ENCODE measurements at regions not wholly inside any gene's neighbourhood (a gene's known extent, or its start where the extent isn't known, plus 50 kb on each side); places are given as distances from the start of the nearest gene placed in this dataset.
"Not testable (repeated sequence)": the region's sequence is repeated elsewhere in the genome, so short reads cannot be mapped to it uniquely, and the experiment has no call there.

DNA sequence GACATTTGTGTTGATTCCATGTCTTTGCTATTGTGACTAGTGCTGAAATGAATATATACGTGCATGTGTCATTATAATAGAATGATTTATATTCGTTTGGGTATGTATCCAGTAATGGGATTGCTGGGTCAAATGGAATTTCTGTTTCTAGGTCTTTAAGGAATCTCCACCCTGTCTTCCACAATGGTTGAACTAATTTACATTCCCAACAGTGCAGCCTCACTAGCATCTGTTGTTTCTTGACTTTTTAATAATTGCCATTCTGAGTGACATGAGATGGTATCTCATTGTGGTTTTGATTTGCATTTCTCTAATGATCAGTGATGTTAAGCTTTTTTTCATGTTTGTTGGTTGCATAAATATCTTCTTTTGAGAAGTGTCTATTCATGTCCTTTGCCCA lies 291.2 kb downstream of the FAT4 start:
- DNase-seq = not testable (repeated sequence)

DNA sequence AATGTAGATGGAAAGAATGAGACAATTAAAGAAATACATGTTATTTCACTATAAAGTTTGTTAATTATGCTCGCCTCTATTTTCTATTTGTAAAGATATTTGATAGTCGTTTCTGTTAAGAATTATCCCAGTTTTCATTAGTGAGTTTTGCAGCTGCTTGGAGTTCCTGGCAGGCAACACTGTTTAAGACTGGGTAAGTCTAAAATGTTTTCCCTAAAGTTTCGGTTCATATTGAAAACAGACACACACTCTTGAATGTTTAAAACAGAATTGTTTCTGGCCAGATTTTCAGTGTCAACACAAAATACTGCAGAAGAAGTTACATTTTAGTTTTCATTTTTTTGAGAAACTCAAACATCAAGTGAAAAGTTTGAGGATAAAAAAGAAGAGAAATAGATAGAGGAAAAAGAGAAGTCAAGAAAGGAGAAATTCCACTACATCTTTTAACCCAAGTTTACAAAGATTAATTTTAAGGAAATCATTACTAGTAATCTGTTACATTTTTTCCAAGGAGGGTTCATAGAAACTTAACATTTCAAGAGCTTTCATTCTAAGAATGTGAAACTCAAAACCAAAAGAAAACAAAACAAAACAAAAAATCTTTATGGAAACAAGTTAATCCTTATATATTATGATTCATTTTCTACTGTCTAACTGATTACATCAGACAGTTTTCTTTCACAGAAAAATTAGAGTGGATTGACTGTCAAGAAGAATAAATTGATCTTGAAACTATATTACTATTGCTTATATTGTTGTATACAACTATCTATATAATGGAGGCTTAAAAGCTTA lies 305.5 kb downstream of the FAT4 start:
- DNase-seq = no peak

GRCh38 chr4:125624951-125625350 lies 310.2 kb downstream of the FAT4 start:
- DNase-seq = no peak

DNA sequence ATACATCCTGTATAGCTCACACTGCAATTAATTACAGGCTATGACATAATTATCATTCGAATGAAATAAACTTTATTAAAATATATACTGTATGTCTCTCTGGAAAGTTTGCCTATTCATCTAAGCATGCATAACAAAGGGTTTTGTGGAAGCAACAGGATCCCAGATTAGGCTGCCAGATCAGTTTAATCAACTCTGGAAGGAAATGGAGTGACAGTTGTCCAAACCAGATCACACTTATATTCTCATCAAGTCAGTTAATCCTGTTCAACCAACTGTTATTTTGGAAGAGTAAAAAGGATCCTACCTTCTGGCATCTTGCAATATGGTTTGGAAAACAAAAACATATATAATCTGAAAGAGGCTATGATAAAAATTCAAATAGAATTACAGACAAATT lies 312.2 kb downstream of the FAT4 start:
- DNase-seq = no peak

GRCh38 chr4:125639182-125639621 lies 324.4 kb downstream of the FAT4 start:
- DNase-seq = no peak

DNA sequence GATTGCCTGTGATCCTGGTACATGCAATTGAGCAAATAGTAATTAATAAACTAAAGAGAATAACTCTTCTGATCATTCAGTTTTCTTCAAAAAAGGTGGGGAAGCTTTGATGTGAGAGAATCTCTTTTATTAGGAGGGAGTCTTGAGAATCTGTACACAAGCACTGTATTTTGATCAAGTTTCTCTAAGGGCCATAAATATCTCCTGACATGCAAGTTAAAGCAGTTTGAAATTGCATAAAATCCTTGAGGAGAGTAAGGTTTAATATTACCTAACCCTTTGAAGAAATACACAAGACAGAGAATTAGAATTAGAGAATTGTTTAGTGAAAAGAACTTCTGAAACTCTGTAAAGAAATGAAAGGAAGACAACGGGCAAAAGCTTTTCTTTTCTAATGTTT lies 326.9 kb downstream of the FAT4 start:
- DNase-seq = no peak

- DNase-seq = no peak
Measured at GRCh38 chr4:125642645-125643044, 327.9 kb downstream of the FAT4 start.

- no peak for DNase-seq
Measured at GRCh38 chr4:125649452-125649851, 334.7 kb downstream of the FAT4 start.

DNA sequence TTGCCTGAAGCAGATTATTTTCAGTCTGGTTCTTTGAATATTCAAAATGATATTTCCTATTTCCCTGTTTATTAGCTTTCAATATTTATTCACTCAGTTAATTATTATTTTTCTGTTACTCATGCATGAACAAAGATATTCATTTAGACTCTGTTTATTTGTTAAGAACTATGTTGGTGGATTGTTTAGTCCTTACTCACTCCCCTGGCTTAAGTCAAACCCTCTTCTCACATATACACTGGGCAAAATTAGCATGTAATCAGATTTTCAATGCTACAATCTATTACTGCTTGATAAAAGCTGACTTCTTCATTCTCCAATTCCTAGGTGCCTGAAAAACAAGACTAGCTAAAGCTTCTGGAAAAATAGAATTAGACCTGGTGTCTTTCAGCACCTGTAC lies 335.8 kb downstream of the FAT4 start:
- DNase-seq = no peak

- DNase-seq = not testable (repeated sequence)
Measured at GRCh38 chr4:125651707-125652357, 337.1 kb downstream of the FAT4 start.

- DNase-seq = no peak
Measured at GRCh38 chr4:125658773-125659172, 344.0 kb downstream of the FAT4 start.

- no peak for DNase-seq
Measured at GRCh38 chr4:125663896-125664767, 349.4 kb downstream of the FAT4 start.

DNA sequence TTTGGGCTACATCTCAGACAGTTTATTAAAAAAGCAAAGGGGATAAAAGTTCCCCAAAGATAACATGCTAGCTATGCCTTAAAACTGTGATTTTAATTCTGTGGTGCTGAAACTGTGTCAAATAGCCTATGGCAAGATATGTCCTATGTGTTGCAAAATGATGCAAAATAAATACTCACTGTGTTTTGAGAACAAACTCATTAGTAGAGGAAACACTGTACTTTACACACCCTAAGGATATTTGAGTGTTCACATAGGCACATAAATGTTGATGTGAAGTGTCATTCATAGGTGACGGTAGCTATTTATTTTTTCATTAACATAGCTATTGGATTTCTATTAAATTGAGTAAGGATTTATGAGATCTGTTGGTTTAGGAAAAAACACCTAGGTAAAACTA lies 351.9 kb downstream of the FAT4 start:
- DNase-seq = peak; percentile 5

- no peak for DNase-seq
Measured at GRCh38 chr4:125676156-125676555, 361.4 kb downstream of the FAT4 start.

GRCh38 chr4:125676583-125676982 lies 361.8 kb downstream of the FAT4 start:
- DNase-seq = no peak

GRCh38 chr4:125677665-125678307 lies 363.0 kb downstream of the FAT4 start:
- no peak for DNase-seq

GRCh38 chr4:125679989-125680388 lies 365.2 kb downstream of the FAT4 start:
- DNase-seq = no peak

- no peak for DNase-seq
Measured at GRCh38 chr4:125681240-125681639, 366.5 kb downstream of the FAT4 start.

DNA sequence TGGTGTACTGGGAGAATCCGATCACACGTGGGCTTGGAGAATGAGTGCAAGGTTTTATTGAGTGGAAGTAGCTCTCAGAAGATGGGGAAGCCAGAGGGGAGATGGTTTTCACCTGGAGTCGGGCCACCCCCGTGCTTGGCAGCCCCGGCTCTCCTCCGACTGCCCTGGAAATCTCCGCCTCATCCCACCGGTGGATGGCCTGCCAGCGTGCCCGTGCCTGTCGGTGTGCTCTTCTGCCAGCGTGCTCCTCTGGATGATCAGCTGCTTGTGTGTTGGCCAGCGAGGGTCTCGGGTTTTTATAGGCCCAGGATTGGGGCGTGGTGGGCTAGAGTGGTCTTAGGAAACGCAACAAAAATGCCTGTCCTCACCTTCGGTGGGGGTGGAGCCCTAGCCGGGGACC lies 368.0 kb downstream of the FAT4 start:
- DNase-seq = no peak

DNA sequence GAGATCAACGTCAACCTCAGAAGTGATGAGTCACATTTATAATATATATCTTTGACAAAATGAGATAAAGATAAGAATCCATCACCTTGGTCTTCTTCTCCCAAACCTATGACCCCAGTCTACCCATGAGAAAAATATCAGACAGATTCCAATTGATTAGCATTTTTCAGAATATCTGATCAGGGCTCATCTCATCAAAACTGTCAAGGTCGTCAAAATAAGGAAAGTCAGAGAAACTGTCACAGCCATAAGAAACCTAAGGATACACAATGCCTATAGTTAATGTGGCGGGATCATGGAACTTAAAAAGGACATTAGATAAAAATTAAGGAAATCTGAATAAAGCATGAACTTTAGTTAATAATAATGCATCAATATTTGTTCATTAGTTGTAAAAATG lies 374.1 kb downstream of the FAT4 start:
- no peak for DNase-seq

DNA sequence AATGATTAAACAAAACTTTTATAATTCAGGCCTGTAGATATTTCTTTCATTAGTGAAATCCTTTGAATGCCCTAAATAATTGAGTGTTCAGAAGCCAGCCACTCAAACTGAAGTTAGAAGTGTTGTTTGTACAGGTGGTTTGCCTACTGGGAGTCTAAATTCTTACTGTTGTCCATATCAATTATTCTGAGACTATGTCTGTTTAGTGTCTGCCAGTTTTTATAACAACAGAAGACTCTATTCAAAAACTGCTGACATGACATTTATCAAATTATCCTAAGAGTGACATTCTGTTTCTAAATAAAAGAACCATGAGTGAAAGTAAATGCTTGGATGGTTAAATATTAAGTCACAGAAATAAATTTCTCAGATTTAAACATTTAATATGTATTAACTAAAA lies 375.1 kb downstream of the FAT4 start:
- DNase-seq = no peak

DNA sequence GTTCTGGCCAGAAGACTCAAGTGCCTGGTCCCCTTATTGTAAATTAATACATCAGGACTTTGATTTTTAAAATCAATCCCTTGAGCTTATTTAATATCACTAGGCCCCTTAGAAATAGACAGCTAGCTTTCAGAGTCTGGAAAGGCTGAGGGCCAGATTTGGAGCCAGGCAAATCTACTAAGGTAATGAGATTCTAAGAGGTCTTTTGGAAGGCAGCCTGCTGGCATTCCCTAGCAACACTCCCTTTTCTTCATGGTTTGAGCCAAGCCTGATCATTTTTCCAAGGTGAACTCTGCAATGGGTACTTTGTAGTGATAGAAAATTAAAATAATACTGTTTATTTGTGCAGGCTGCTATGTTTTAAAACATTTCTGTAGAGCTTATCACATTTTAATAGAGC lies 378.5 kb downstream of the FAT4 start:
- no peak for DNase-seq

DNA sequence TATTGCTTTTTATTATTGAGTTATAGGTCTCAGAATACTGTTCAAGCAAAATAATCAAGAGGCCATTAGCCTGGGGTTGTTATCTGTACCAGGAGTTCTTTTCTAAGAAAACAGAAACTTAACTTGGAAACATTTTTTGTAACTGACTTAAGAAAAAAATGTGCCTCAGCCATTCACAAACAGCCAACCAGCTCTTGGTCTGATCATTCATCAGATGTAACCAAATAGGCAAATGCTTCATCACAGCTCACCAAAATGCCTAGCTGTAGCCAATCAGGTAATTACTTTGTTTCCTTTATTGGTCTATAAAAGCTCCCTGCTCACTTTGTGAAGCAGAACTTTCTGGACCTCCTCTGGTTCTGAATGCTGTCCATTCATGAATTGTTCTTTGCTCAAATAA lies 387.7 kb downstream of the FAT4 start:
- no peak for DNase-seq

Measured in DMS153 (cell line).